Spleen (tissue), 11 donors: ENCODE measurements at regions not wholly inside any gene's neighbourhood (a gene's known extent, or its start where the extent isn't known, plus 50 kb on each side); places are given as distances from the start of the nearest gene placed in this dataset.

ENCODE experiments used
- DNase-seq: peaks from one replicate; pipeline ENCODE4 v3.0.0-alpha.2; 2020
- H3K27ac ChIP-seq, 8 donors: fragments of 200-600 bp; sonication (generic) in 7 of 8; 1 replicate in 4 of 8; 2 replicates in 4 of 8; pipeline versions ENCODE4 v1.5.0 to v1.8.0; 2016 to 2021; ENCODE audit warnings: inconsistent platforms in 4 of 8, mild to moderate bottlenecking in 4 of 8, moderate library complexity in 1 of 8
- H3K27me3 ChIP-seq, 7 donors: fragments of 200-600 bp; sonication (generic) in 6 of 7; replicated peaks in 1 of 7; 1 replicate in 4 of 7; 2 replicates in 3 of 7; pipeline versions ENCODE4 v1.5.0 to v1.8.0; 2016 to 2021; ENCODE audit warnings: inconsistent platforms in 3 of 7, mild to moderate bottlenecking in 1 of 7
- H3K36me3 ChIP-seq, 6 donors: fragments of 200-600 bp; sonication (generic) in 5 of 6; 1 replicate in 4 of 6; 2 replicates in 2 of 6; pipeline versions ENCODE4 v1.5.0 to v1.8.0; 2016 to 2021; ENCODE audit warnings: inconsistent platforms in 2 of 6
- H3K4me1 ChIP-seq, 6 donors: fragments of 200-600 bp; sonication (generic) in 5 of 6; 1 replicate in 3 of 6; 2 replicates in 3 of 6; pipeline versions ENCODE4 v1.5.0 to v1.8.0; 2016 to 2021; ENCODE audit warnings: inconsistent platforms in 3 of 6
- H3K4me3 ChIP-seq, 8 donors: fragments of 200-600 bp; sonication (generic) in 7 of 8; 1 replicate in 4 of 8; 2 replicates in 4 of 8; pipeline versions ENCODE4 v1.5.0 to v1.8.0; 2016 to 2021; ENCODE audit warnings: inconsistent platforms in 4 of 8, mild to moderate bottlenecking in 4 of 8, moderate library complexity in 2 of 8
- H3K9me3 ChIP-seq, 8 donors: fragments of 200-600 bp; sonication (generic) in 7 of 8; 1 replicate in 4 of 8; 2 replicates in 4 of 8; pipeline versions ENCODE4 v1.5.0 to v1.8.0; 2016 to 2021; ENCODE audit warnings: inconsistent platforms in 4 of 8
- CTCF ChIP-seq, 11 experiments: fragments of 200-600 bp in 7 of 11; fragments of 450-650 bp in 4 of 11; sonication (generic) in 4 of 11; IDR thresholded peaks in 8 of 11; conservative IDR thresholded peaks in 3 of 11; 1 replicate in 7 of 11; 2 replicates in 4 of 11; pipeline versions ENCODE4 v1.4.0 to v1.8.0; 2016 to 2021; ENCODE audit warnings: antibody characterized with exemption in 11 of 11, inconsistent platforms in 4 of 11, mild to moderate bottlenecking in 1 of 11
- POLR2A ChIP-seq, 3 donors: fragments of 450-650 bp; IDR thresholded peaks; one replicate each; pipeline ENCODE4 v1.5.1; 2017; ENCODE audit warnings: antibody characterized with exemption in 3 of 3, mild to moderate bottlenecking in 1 of 3
- POLR2AphosphoS5 ChIP-seq, 3 donors: sonication (generic); formaldehyde crosslinking; IDR thresholded peaks; one replicate each; pipeline ENCODE4 v1.5.1; 2017; ENCODE audit warnings: antibody characterized with exemption in 3 of 3
- WGBS, 5 donors: extraction: QIAGEN DNeasy Blood & Tissue Kit in 3 of 5; methylation state at CpG; one replicate each; pipeline versions ENCODE4 v1.1.5 to v1.1.7; 2013 to 2018; 5-methylcytosine and 5-hydroxymethylcytosine counted together
- intact Hi-C: fragments of 100-400 bp; cut with DNase I; formaldehyde crosslinking; loops from one replicate; pipeline ENCODE4 v1.15.0; 2023; ENCODE audit warnings: low total_unique reads
- donor health status: healthy with polysubstance abuse.
- donor health status: DM: no; HTN: no; CAD: no; lungs with moderate emphysema.
- donor health status: DM: no; HTN: no; CAD: no.
- donor health status: Bipolar disorder and iron deficiency.
- donor health status: healthy.
- donor health status: DM: no; HTN: no; CAD: no.
- donor health status: DM: yes; HTN: yes; CAD: no.

- intact Hi-C loops: no loop called here
- peaks cover 0 to 30% (median 4%) of the 10 kb centered on the region in 6 donors for H3K4me1 ChIP-seq
- 90 to 95% (median 92%) methylated on average over 10 of the region's 10 CpGs for WGBS, 5 donors
Measured at GRCh38 chr20:60486315-60486714, 528.1 kb downstream of the CDH26 start.

DNA sequence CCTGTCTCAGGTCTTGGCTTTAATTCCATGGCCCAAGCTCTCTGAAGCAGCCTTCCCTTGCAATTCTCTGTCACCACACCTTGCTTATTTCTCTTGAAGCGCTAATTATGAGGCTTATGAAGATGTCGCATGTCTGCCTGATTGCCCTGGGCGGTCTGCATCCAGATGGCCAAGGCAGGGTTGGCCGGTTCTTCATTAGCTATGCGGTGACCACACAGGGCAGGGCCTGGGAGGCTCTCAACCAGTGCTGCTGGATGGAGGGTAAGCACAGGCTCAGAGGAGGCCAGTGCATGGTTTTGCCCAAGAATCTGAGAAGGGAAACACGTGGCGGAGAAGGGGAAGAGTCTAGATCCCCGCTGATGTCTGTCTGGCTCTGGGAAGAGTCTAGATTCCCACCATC is 528.7 kb downstream of the CDH26 start:
- TF ChIP-seq CTCF (IDR thresholded peaks at IDR 0.05 in 8 of 11, conservative IDR thresholded peaks at IDR 0.05 in 3 of 11) (no peak), POLR2A (IDR thresholded peaks at IDR 0.05) (no peak), POLR2AphosphoS5 (IDR thresholded peaks at IDR 0.05) (no peak)
- WGBS, 5 donors: 91 to 94% (median 92%) methylated on average over 8 of the region's 8 CpGs
- Histone ChIP-seq H3K4me1 (peaks cover 0 to 30% (median 4%) of the 10 kb centered on the region in 6 donors), H3K4me3 (no peak overlapping the region), H3K9me3 (no peaks in the 10 kb centered on the region), H3K36me3 (no peaks in the 10 kb centered on the region), H3K27me3 (peaks cover 0 to 3% (median 0%) of the 10 kb centered on the region in 7 donors), H3K27ac (no peak overlapping the region)
- intact Hi-C loops: no loop called here
- no peak for DNase-seq

More at GRCh38 chr20:60486315-60486714, 528.1 kb downstream of the CDH26 start:
- no peak for DNase-seq
- TF ChIP-seq POLR2AphosphoS5 (IDR thresholded peaks at IDR 0.05) (no peak), POLR2A (IDR thresholded peaks at IDR 0.05) (no peak), CTCF (IDR thresholded peaks at IDR 0.05 in 8 of 11, conservative IDR thresholded peaks at IDR 0.05 in 3 of 11) (no peak)
- Histone ChIP-seq H3K27ac (no peak overlapping the region), H3K9me3 (no peaks in the 10 kb centered on the region), H3K27me3 (peaks cover 0 to 3% (median 0%) of the 10 kb centered on the region in 7 donors), H3K4me3 (no peak overlapping the region), H3K36me3 (no peaks in the 10 kb centered on the region)

GRCh38 chr20:60490217-60491050 is 532.2 kb downstream of the CDH26 start:
- Histone ChIP-seq H3K36me3 (no peaks in the 10 kb centered on the region), H3K4me1 (peaks cover 0 to 4% (median under 1%) of the 10 kb centered on the region in 6 donors), H3K27ac (no peak overlapping the region), H3K27me3 (no peaks in the 10 kb centered on the region), H3K4me3 (no peak overlapping the region), H3K9me3 (no peaks in the 10 kb centered on the region)
- no peak for DNase-seq
- 67 to 77% (median 70%) methylated on average over 8 of the region's 8 CpGs for WGBS, 5 donors
- intact Hi-C loops: no loop called here
- TF ChIP-seq POLR2AphosphoS5 (IDR thresholded peaks at IDR 0.05) (no peak), POLR2A (IDR thresholded peaks at IDR 0.05) (no peak), CTCF (IDR thresholded peaks at IDR 0.05 in 8 of 11, conservative IDR thresholded peaks at IDR 0.05 in 3 of 11) (no peak)

DNA sequence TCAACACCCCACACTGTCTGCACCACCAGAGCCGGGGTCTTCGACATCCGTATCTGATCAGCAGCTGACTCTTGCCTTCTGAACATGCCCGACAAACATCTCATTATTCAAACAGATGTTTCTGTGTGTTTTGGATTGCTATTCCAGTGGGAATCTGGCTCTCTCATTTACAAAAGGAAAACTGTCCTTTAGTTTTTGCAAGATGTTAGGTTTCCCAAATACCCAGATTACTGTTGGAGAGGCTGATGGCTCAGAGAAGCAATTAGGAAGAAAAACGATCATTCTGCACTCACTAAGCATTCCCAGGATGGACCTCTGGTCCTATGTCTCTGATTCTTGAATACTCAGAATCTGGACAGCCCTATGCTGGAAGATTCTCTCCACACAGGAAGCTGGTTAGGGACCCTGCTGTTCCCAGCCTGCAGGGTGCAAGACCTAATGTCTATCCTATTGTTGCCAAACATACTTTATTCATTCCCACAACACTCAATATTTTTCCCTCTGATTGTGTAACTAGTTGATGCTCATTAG is 532.9 kb downstream of the CDH26 start:
- Histone ChIP-seq H3K27me3 (no peaks in the 10 kb centered on the region), H3K36me3 (no peaks in the 10 kb centered on the region), H3K27ac (no peak overlapping the region), H3K4me1 (no peaks in the 10 kb centered on the region), H3K4me3 (no peak overlapping the region), H3K9me3 (no peaks in the 10 kb centered on the region)
- WGBS, 5 donors: 75 to 85% (median 78%) methylated on average over 5 of the region's 5 CpGs
- TF ChIP-seq POLR2AphosphoS5 (IDR thresholded peaks at IDR 0.05) (no peak), CTCF (IDR thresholded peaks at IDR 0.05 in 8 of 11, conservative IDR thresholded peaks at IDR 0.05 in 3 of 11) (no peak), POLR2A (IDR thresholded peaks at IDR 0.05) (no peak)
- intact Hi-C loops: no loop called here
- DNase-seq: no peak
